GM19438 (cell line): ENCODE measurements at regions not wholly inside any gene's neighbourhood (a gene's known extent, or its start where the extent isn't known, plus 50 kb on each side); places are given as distances from the start of the nearest gene placed in this dataset.

Source experiments
- ATAC-seq: cut with Tn5 transposase; IDR thresholded peaks from one replicate; pipeline ENCODE4 v1.9.1; 2021; ENCODE audit warnings: low read depth; ENCODE audit not compliant: unreplicated experiment

DNA sequence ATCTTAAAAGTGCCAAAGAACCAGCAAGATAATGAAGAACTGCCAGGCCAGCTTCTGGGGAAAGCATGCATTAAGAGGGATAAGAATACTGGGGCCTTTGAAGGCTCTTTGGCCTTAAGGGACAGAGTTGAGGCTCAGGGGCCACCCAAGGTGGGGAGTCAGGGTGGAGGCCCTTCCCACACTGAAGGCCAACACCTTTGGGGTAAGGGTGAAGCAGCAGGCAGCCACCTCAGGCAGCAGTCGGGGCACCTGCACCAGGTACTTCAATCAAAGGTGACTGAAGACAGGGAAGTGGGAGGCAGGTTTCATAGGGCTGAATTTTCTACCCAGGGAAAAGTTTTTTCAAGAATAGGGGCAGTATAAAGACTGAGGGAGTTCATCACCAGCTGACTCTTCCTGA lies 87.7 kb upstream of the KLF13 start:
- ATAC-seq = no peak

DNA sequence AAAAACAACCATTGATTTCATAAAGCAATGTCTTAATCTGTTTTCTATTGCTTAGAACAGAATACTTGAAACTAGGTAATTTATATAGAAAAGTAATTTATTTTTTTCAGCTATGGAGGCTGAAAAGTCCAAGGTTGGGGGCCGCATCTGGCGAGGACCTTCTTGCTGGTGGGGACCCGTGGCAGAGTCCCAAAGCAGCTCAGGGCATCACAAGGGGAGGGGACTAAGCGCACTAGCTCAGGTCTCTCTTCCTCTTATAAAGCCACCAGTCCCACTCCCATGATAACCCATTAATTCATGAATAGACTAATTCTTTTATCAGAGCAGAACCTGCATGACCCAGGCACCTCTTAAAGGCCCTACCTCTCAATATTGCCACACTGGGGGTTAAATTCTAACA lies 87.2 kb upstream of the KLF13 start:
- ATAC-seq = no peak

DNA sequence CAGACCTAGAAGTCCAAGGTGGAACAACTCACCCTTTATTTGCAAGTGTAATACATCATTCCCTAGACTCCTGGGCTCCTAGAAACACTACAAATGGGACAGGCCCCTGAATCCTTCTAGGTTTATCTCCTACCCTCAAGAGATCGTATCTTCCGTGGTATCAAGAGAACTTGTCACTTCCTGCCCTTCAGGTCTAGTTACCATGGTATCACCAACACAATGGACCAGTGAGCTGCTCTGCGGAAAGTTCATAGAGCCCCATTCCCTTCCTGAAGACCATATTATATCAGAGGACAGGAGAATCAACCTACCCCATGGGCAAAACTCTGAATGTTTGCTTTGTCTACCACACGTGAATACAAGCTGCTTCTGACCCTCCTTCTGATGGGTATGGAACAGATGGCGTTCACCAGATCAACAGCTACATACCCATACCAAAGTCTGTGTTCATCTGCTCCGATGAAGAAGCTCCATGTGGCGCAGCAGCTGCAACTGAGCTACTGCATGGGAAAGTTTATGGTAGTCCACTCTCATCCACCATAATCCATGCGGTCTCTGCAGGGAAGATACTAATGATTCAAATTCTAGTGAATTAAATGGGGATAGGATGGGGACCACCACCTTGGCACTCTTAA lies 84.6 kb upstream of the KLF13 start:
- ATAC-seq = no peak

DNA sequence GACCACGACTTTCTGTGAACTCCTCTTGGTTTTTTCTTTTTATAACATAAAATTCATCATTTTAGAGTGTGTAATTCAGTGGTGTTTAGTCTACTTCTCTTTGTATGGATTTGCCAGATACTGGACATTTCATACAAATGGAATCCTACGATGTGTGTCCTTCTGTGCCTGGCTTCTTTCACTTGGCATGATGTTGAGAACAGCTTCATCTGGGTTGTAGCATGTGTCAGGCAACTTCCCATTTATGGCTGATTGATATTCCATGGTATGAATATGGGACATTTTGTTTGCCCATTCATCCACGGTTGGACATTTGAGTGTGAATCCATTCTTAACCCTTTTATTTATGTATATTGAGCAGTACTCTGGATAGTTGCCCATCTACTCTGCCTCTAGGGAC lies 82.7 kb upstream of the KLF13 start:
- no peak for ATAC-seq

DNA sequence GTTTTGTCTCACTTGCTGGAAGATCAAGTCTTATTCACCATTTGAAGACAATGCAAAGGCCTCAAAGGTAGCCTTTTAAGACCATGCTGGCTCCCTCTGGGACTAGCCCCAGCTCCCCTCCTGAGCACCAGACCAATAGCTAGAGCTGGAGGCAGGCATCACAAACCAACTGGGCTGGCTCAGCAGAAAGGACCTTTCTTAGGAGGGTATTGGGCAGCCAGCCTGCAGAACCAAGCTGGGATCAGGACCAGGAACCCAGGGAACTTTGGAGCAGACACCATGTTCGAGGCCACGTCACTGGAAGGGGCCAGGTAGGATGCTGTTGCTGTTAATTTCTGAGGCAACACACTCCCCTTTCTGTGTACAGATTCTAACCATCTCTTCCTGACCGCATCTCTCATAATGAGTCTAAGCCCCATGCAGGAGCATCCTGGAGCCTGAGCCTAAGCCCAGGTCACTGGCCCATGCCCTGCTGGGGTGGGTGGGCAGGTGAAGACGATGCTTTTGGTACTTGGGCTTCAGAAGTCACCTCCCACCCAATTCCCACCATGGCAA lies 81.4 kb upstream of the KLF13 start:
- ATAC-seq = peak; percentile 51

DNA sequence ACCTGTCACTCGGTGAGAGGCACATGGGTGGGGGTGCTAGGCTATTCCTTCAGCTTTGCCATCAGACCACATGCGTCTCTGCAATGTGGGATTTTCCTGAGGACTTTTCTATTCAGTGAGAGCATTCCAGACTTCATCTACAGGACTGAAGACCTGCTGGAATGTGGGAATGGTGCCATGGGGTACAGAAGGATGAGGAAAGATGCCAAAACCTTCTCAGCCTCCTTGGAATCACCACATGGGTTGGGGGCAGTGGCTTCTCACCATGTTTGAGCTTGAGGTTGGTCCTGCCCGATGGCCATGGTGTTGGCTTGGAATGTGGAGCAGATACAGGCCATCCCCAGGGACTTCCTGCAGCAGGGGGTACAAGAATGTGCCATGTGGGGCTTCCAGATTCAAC lies 80.9 kb upstream of the KLF13 start:
- ATAC-seq = no peak

DNA sequence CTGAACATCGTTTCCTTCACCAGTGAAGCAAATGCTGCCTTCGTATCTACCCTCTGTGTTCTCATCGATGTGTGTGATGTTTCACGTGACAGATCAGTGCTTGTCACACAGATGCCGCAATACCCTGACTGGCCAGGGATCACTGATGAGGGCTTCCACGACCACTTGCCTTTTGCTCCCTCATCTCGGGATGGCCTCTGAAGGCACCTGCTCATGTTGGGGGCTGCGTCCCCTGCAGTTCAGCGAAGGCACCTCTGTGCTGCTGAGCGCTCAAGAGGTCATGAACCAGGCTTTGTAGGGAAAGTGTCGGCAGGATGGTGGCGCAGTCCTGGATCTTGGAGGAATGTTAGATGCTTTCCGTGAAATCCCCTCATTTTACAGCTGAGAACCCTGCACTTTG lies 79.2 kb upstream of the KLF13 start:
- no peak for ATAC-seq

DNA sequence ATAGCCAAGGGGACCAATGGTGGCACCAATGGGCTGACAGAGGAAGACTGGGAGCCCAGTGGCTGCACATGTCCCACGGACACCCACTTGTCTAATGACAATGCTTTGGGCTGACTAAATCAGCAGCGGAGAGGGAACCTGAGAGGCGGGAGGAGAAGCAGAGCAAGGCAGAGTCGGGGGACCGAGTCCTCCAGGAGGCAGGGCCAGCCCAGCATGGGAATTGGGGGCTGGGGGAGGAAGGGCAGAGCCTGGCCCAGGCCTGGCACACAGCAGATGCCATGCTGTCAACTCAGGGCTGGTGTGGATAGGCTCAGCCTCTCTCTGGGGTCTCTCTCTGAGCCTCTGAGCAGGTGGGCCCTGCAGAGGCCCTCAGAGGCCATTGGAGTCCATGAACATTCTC lies 78.4 kb upstream of the KLF13 start:
- no peak for ATAC-seq

DNA sequence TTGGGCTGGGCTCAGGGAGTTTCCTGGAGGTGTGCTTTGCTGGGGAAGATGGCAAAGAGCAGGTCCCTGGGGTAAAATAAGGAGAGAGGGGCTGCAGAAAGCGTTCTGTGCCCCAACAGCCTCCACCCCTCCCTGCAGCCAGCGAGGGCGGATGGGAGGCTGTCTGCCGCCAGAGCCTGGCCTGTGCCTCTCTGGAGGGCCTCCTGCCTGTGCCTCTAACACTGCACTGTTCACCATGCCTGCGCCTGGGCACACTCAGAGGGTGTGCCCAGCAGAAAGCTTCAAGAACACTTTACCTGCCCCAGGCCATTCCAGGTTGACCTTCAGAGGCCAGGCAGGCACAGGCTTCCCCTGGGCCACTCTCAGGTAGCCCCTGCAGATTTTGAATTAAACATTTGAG lies 77.7 kb upstream of the KLF13 start:
- ATAC-seq = no peak

DNA sequence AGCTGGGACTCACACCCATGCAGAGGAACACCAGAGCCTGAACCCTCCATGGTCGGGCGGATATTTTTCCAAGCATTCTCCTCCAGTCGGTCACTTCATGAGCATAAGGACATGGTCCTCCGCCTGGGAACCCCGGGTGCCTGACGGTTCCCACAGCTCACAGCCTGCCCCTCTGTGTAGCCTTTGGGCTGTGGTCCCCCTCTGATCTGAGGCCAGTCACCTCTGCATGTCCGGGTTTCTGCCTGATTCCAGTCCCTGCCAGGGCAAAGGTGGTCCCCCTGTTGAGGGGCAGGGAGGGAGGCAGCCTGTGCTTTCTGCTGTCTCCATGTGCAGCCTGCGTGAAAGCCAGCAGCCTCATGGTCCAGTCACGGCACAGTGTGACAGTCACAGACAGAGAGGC lies 76.6 kb upstream of the KLF13 start:
- ATAC-seq = no peak

DNA sequence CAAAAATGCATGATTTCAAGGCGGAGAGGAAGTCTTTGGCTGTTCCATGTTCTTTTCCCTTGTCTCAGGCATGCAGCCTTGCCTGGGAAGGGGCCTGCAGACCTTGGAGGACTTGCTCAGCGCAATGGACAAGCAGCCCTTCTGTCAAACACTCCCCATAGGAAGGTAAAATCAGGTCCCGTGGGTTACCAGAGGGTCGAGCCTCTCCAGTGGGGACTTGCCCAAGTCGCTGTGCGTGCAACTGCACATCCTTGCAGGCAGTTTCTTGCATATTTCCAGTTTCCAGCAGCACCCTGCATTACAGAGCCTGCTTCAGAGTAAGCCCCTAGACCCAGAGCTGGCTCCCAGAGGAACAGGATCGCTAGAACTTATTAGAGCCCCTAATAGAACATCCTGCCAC lies 75.5 kb upstream of the KLF13 start:
- ATAC-seq = no peak

DNA sequence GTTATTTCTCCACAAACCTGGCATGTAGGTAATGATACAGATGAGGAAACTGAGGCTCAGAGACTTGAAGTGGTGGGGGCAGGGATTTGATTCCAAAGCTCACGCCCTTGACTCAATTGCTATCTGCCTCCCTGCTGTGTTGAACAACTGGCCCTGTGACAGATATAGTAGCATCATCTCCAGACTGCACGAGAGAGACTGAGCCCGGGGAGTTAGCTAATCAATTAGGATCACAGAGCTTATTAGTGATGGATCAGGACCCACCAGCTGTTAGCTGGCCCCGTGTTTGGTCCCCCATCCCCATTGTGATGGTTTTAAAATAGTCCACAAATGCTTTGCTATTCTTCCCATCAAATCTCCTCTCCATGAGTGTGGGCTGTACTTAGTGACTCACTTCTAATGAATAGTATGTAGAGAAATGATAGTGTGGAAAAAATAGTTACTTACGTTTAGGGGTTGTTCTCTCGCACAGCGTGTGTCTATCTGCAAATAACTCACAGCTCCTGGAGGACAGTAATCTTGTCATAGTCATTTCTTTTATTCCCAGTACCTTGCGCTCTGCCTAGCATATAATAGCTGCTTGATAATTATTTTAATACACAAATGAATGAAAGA lies 74.4 kb upstream of the KLF13 start:
- no peak for ATAC-seq

DNA sequence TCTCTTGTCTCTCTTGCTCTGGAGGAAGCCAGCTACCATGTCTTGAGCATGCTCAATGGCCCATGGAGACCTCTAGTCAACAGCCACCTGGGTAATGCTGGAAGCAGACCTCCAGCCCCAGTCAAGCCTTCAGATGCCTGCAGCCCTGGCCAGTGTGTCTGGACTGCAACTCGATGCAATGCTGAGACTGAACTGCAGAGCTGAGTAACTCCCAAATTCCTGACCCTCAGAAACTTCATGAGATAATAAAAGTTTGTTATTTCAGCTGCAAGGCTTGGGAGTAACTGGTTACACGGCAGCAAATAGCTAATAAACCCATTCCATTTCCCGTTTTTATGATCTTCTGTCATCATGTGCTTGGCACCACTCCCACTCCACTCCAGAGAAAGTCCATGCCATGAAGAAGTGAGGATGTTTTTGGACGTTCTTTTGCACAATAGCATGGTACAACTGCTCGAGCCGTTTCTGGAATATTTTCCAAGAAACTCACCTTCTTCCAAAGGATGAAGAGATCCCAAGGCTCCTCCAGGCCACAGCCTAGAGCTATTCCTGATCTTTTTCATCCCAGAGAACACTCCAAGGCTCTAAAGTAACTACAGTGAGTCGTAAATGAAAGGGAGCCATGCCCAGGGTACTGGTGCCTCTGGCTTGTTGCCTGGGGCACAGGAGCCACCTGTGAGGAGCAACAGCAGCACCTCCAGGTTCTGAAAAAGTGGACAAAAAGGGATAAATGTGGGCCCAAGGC lies 72.0 kb upstream of the KLF13 start:
- no peak for ATAC-seq

DNA sequence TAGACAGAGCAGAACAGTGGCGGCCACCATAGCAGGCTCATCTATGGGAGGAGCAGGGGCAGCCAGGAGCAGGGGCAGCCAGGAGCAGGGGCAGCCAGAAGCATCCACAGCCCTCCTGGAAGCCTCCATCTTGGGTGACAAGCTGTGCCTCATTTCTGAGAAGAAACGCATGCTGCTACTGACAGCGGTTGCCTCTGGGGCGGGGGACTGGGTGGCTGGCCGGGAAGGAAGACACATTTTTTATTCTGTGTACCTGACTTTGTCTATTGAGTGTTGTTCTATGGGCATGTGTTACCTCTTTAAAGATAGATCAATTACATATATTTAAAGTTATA lies 71.5 kb upstream of the KLF13 start:
- no peak for ATAC-seq

DNA sequence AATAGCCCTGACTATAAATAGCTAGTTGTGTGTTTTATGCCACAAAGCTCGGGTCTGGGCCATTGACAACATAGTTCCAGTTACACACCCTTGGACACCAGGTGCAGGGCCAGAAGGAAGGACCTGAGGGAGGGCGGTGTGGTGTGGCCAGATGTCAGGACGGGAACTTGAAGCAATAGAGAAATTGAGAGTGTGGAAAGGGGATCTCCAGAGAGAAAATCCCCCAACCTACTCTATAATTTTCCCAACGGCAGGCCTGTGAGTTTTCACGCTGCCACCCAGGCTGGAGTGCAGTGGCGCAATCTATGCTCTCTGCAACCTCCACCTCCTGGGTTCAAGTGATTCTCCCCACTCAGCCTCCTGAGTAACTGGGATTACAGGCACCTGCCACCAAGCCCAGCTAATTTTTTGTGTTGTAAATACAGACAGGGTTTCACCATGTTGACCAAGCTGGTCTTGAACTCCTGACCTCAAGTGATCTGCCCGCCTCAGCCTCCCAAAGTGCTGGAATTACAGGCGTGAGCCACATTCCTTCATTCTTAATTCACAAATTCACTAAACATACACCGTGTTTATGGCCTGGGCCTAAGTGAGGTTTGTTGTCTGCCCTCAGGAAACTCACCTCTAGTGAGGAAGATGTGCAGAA lies 70.8 kb upstream of the KLF13 start:
- ATAC-seq = no peak

DNA sequence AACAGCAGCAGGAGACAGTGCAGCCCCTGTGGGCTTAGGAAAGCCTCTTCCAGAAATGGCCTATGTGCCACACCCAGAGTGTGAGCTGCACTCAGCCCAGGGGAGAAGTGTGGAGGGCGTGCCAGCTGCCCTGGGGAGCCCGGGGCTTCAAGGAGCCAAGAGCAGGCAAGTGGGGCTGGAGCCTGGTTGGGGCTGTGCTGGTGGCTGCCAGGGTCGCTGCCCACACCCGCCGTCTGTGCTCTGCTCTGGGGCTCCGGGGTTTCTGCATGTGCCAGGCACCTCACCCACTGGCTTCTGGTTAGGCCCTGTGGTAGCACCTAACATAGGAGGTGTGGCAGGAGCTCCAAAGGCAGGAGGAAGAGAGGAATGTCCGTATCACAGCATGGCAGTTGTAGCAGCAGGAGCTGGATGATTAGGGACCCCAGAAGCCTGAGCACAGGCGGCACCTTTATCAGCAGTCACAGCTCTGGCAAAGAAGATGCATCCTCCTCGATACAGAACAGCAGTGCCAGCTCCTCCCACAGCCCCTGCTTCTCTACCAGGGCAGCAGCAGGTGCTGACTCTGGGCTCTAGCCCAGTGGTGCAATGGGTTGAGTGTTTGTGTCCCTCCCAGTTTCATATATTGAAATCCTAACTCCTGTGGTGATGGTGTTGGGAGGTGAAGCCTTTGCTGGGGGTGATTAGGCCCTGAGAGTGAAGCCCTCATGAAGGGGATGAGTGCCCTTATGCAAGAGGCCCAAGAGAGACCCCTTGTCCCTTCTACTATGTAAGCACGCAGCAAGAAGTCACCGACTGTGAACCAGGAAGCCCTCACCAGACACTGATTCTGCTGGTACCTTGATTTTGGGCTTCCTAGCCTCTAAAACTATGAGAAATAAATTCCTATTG lies 70.0 kb upstream of the KLF13 start:
- no peak for ATAC-seq

DNA sequence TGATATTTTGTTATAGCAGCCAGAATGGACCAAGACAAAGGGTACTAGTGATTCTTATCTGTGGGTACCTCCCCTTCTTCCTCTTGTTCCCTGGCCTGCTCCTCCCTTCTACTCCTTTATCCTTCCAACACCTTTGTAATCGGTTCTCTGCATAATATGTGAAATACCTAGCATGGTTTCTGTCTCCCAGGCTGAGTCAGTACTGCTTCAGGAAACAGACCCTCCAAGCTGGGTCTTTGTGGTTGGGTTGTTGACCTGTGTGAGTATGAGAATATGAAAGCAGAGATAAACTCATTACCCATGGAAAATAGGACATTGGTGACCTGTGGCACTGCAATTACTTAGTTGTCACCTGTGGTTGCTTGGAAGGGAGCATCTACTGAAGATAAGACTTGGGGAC lies 69.3 kb upstream of the KLF13 start:
- ATAC-seq = no peak

DNA sequence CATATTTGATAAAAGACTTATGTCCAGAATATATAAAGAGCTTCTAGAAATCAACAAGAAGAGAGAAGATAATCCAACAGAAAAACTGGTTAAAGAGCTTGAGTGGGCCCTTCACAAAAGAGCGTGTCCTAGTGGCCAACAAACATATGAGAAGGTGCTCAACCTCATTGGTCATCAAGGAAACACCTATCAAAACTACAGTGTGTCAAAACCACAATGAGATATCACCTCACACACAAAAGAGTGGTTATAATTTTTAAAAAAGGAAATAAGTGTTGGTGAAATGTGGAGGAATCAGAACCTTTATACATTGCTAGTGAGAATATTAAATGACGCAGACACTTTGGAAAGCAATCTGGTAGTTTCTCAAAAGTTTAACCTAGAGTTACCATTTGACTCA lies 68.4 kb upstream of the KLF13 start:
- ATAC-seq = no peak

DNA sequence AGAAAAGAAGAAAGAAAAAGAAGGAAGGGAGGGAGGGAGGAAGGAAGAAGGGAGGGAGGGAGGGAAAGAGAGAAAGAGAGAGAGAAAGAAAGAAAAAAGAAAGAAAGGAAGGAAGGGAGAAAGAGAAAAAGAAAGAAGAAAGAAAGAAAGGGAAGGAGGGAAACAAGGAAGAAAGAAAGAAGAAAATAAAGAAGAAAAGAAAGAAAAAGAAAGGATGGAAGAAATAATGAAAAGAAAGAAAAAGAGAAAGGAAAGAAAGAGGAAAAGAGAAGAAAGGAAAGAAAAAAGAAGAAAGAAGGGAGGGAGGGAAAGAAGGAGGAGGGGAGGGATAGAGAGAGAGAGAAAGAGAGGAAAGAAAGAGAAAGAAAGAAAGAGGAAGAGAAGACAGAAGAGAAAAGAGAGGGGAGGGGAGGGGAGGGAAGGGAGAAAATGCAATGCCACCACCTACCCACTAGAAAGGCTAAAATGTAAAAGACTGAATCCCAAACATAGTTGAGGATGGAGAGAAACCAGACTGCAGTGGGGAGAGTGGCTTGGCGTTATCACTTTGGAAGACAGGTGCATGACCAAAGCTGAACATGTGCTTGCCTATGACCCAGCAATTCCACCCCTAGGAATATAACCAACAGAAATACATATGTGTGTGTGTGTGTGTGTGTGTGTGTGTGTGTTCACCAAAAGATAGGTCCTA lies 66.9 kb upstream of the KLF13 start:
- ATAC-seq = no peak

DNA sequence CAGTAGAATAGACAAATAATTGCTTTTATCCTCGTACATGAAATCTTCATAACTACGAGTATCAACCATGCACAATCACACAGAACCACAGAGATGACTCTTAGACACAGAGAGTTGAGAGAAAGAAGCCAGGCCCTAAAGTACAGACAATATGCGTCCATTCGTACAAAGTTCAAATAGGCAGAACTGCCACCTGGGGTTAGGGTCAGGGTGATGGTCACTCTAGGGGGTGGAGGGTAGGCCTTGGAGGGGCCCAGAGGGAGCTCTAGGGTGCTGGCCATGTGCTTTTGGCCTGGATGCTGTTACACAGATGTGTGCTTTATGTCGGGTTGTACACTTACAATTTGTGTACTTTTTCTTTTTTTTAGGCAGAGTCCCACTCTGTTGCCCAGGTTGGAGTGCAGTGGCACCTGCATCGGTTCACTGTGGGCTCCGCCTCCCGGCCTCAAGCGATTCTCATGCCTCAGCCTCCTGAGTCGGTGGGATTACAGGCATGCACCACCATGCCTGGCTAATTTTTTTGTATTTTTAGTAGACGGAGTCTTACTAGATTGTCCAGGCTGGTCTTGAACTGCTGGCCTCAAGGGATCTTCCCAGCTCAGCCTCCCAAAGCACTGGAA lies 65.9 kb upstream of the KLF13 start:
- no peak for ATAC-seq
